GM12878 (cell line): ENCODE measurements at regions not wholly inside any gene's neighbourhood (a gene's known extent, or its start where the extent isn't known, plus 50 kb on each side); places are given as distances from the start of the nearest gene placed in this dataset.

Experiments
- ATAC-seq: fragments of 200-7000 bp; cut with Tn5 transposase; 3 replicates; pipeline ENCODE4 v1.9.1; 2020; ENCODE audit warnings: mild to moderate bottlenecking, moderate library complexity
- BruUV-seq: library from RNA; stranded (reverse); fragments of 400-500 nt; replicated peaks from 2 replicates; lab custom pipeline; 2021; lab: Mats Ljungman, UMichigan
- CTCF ChIA-PET: fragments of 300-600 bp; sonication (Branson Sonifier 250); formaldehyde crosslinking; extraction: SDS; loops from one replicate; lab custom pipeline; 2021; ENCODE audit warnings: inconsistent platforms; lab: Yijun Ruan, JAX
- POLR2A ChIA-PET: fragments of 350-600 bp; formaldehyde crosslinking; extraction: SDS; loops from one replicate; lab custom pipeline; 2021; ENCODE audit warnings: inconsistent platforms; lab: Charles Lee
- RAD21 ChIA-PET: fragments of 300-600 bp; sonication (Branson Sonifier 250); formaldehyde crosslinking; loops from one replicate; lab custom pipeline; 2023; ENCODE audit warnings: antibody characterized with exemption; ENCODE audit not compliant: unreplicated experiment; lab: Charles Lee
- SMC1A ChIA-PET: fragments of 300-600 bp; sonication (Branson Sonifier 250); formaldehyde crosslinking; loops from one replicate; lab custom pipeline; 2023; ENCODE audit not compliant: unreplicated experiment, uncharacterized antibody; lab: Charles Lee
- DNase-seq: peaks from one replicate; pipeline ENCODE4 v3.0.0-alpha.2; 2011; ENCODE audit warnings: low read depth, low spot score
- FAIRE-seq: peaks from 3 replicates; lab custom pipeline; 2011; peaks lifted over from hg19 to GRCh38; lab: Jason Lieb, UNC
- H2AFZ ChIP-seq: 2 replicates; pipeline ENCODE4 v1.6.0; 2011; ENCODE audit warnings: low read depth, low read length, control low read depth; ENCODE audit not compliant: control insufficient read depth
- H3K27ac ChIP-seq: 2 replicates; pipeline ENCODE4 v1.5.1; 2011; ENCODE audit warnings: control low read depth; ENCODE audit not compliant: control insufficient read depth, insufficient read depth
- H3K27me3 ChIP-seq, 2 experiments: replicated peaks in 1 of 2; 2 replicates each; pipeline versions ENCODE4 v1.6.0 to v1.6.1; 2011; ENCODE audit warnings: low read length in 1 of 2; ENCODE audit not compliant: control insufficient read depth in 2 of 2, insufficient read depth in 2 of 2
- H3K36me3 ChIP-seq, 2 experiments: 2 replicates each; pipeline ENCODE4 v1.5.1; 2011; ENCODE audit warnings: low read length in 1 of 2; ENCODE audit not compliant: control insufficient read depth in 2 of 2, insufficient read depth in 2 of 2
- H3K4me1 ChIP-seq: 2 replicates; pipeline ENCODE4 v1.6.1; 2011; ENCODE audit warnings: mild to moderate bottlenecking, low read length, moderate library complexity, mixed read lengths; ENCODE audit not compliant: control insufficient read depth, insufficient read depth
- H3K4me2 ChIP-seq: 2 replicates; pipeline ENCODE4 v1.6.0; 2011; ENCODE audit warnings: control low read depth; ENCODE audit not compliant: control insufficient read depth, insufficient read depth
- H3K4me3 ChIP-seq: fragments of 200-600 bp; sonication (generic); 2 replicates; pipeline ENCODE4 v1.5.1; 2016
- H3K79me2 ChIP-seq: 2 replicates; pipeline ENCODE4 v1.6.0; 2011; ENCODE audit warnings: low read length; ENCODE audit not compliant: control insufficient read depth, insufficient read depth
- H3K9ac ChIP-seq: 2 replicates; pipeline ENCODE4 v1.8.0; 2011; ENCODE audit warnings: low read length, control low read depth, mixed read lengths; ENCODE audit not compliant: control insufficient read depth, insufficient read depth
- H3K9me3 ChIP-seq: replicated peaks from 3 replicates; pipeline ENCODE4 v1.5.1; 2011; ENCODE audit warnings: mild to moderate bottlenecking, low read length; ENCODE audit not compliant: control insufficient read depth, insufficient read depth
- H4K20me1 ChIP-seq: 2 replicates; pipeline ENCODE4 v1.6.0; 2011; ENCODE audit not compliant: control insufficient read depth, insufficient read depth
- BCL3 ChIP-seq: IDR thresholded peaks from 2 replicates; pipeline ENCODE4 v1.6.1; 2011; ENCODE audit warnings: borderline replicate concordance, low read depth, mild to moderate bottlenecking, moderate library complexity, low read length; ENCODE audit not compliant: insufficient read depth, poor library complexity, severe bottlenecking
- CHD2 ChIP-seq: IDR thresholded peaks from 2 replicates; pipeline ENCODE4 v1.6.1; 2011; ENCODE audit warnings: low read depth, low read length, improper control_type of control experiment, borderline replicate concordance
- FOXM1 ChIP-seq: IDR thresholded peaks from 2 replicates; pipeline ENCODE4 v1.6.1; 2012; ENCODE audit warnings: low read depth, mild to moderate bottlenecking, inconsistent platforms, low read length, moderate library complexity
- IKZF2 ChIP-seq, 2 experiments: fragments of 450-650 bp; IDR thresholded peaks; 2 replicates each; pipeline ENCODE4 v1.6.1; 2017; ENCODE audit warnings: mild to moderate bottlenecking in 2 of 2, moderate library complexity in 2 of 2
- KAT2A ChIP-seq: conservative IDR thresholded peaks from 2 replicates; pipeline ENCODE4 v1.6.1; 2011; ENCODE audit warnings: low read depth, low read length; ENCODE audit not compliant: control insufficient read depth
- KLF5 ChIP-seq: fragments of 450-650 bp; IDR thresholded peaks from 2 replicates; pipeline ENCODE4 v1.6.1; 2014; ENCODE audit warnings: mild to moderate bottlenecking; ENCODE audit not compliant: partially characterized antibody
- LARP7 ChIP-seq: fragments of 450-650 bp; IDR thresholded peaks from 2 replicates; pipeline ENCODE4 v1.6.1; 2017; ENCODE audit warnings: mild to moderate bottlenecking
- MAX ChIP-seq: IDR thresholded peaks from 2 replicates; pipeline ENCODE4 v1.6.1; 2012; ENCODE audit warnings: low read depth, low read length, improper control_type of control experiment
- NFXL1 ChIP-seq: fragments of 450-650 bp; IDR thresholded peaks from 2 replicates; pipeline ENCODE4 v1.6.1; 2017; ENCODE audit warnings: antibody characterized with exemption, mild to moderate bottlenecking, borderline replicate concordance
- RB1 ChIP-seq: fragments of 450-650 bp; formaldehyde crosslinking; IDR thresholded peaks from 2 replicates; pipeline ENCODE4 v1.6.1; 2017; ENCODE audit warnings: mild to moderate bottlenecking, borderline replicate concordance
- SP1 ChIP-seq: IDR thresholded peaks from one replicate; pipeline ENCODE4 v1.6.1; 2011; ENCODE audit warnings: low read depth, low read length
- SREBF1 ChIP-seq: IDR thresholded peaks from 2 replicates; pipeline ENCODE4 v1.6.1; 2012; ENCODE audit warnings: mild to moderate bottlenecking, low read length
- TARDBP ChIP-seq: IDR thresholded peaks from 2 replicates; pipeline ENCODE4 v1.6.1; 2016; ENCODE audit warnings: borderline replicate concordance
- WRNIP1 ChIP-seq: IDR thresholded peaks from 2 replicates; pipeline ENCODE4 v1.6.1; 2011; ENCODE audit warnings: low read depth, low read length, improper control_type of control experiment, borderline replicate concordance
- WGBS: methylation state at CpG from one replicate; pipeline ENCODE4 v1.1.6; 2016; ENCODE audit warnings: low lambda C conversion rate; ENCODE audit not compliant: insufficient replicate concordance, insufficient coverage; ENCODE audit errors: missing lambda C conversion rate; 5-methylcytosine and 5-hydroxymethylcytosine counted together
- in situ Hi-C: fragments of 300-500 bp; cut with MboI; formaldehyde crosslinking; loops from 9 replicates; pipeline ENCODE4 v1.14.3; 2018; ENCODE audit warnings: mixed read lengths
- intact Hi-C: fragments of 100-400 bp; cut with micrococcal nuclease; formaldehyde crosslinking; loops from one replicate; pipeline ENCODE4 v1.14.2; 2022; ENCODE audit not compliant: unreplicated experiment

- TF ChIP-seq NFXL1 (no peak), MAX (no peak), KLF5 (no peak), SREBF1 (no peak), BCL3 (no peak), LARP7 (no peak), WRNIP1 (no peak), KAT2A (no peak), SP1 (no peak), FOXM1 (no peak), RB1 (no peak), CHD2 (no peak), IKZF2 (IDR thresholded peaks at IDR 0.05) (no peak), TARDBP (no peak)
- no peak overlapping the region for H3K27ac ChIP-seq
- H3K9me3 ChIP-seq, result no peaks in the 10 kb centered on the region
- SMC1A ChIA-PET, result no interaction called here
- H3K4me2 ChIP-seq, result no peak overlapping the region
- no peak overlapping the region for H3K9ac ChIP-seq
- no TSS peak for BruUV-seq
- FAIRE-seq (no peak), DNase-seq (no peak), ATAC-seq (no peak)
- H3K4me1 ChIP-seq, result no peaks in the 10 kb centered on the region
- no peak overlapping the region for H3K4me3 ChIP-seq
- CTCF ChIA-PET, result no interaction called here
- no peaks in the 10 kb centered on the region for H4K20me1 ChIP-seq
- 0% methylated on average over 2 of the region's 2 CpGs for WGBS
- intact Hi-C loops (no loop called here), in situ Hi-C loops (no loop called here)
- no peaks in the 10 kb centered on the region; a peak in 1 of 4 replicates for H3K27me3 ChIP-seq
- RAD21 ChIA-PET, result no interaction called here
- H2AFZ ChIP-seq, result no peak overlapping the region
- POLR2A ChIA-PET, result no interaction called here
- H3K36me3 ChIP-seq, result no peaks in the 10 kb centered on the region
- no peaks in the 10 kb centered on the region for H3K79me2 ChIP-seq
Observed at GRCh38 chr15:38894243-38894948, 329.8 kb upstream of the RASGRP1 start.
